HG03442 (cell line): ENCODE measurements at regions not wholly inside any gene's neighbourhood (a gene's known extent, or its start where the extent isn't known, plus 50 kb on each side); places are given as distances from the start of the nearest gene placed in this dataset.

Experiments used
- ATAC-seq: cut with Tn5 transposase; IDR thresholded peaks from one replicate; pipeline ENCODE4 v1.9.1; 2021; ENCODE audit warnings: mild to moderate bottlenecking, moderate library complexity; ENCODE audit not compliant: unreplicated experiment

DNA sequence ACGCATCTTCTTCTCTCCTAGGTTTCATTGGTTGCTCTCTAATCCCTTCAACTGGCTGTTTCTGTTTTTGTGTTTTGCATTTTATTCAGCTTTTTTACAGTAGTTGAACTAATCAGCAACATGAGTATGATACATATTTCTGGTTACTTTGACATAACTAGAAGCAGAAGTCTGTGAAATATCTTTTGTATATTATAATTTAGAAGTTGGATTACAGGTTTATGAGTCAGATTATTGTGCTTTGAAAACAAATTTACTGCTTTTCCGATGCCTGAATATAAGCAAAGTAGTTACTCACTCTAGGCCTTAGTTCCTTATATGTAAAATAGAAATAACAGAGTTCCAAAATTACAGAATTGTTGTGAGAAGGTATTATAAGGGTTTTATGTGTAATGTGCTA is 96.2 kb upstream of the MEOX2 start:
- no peak for ATAC-seq

GRCh38 chr7:15781944-15782343 is 95.5 kb upstream of the MEOX2 start:
- ATAC-seq = no peak

- ATAC-seq = no peak
Measured at GRCh38 chr7:15780271-15780670, 93.8 kb upstream of the MEOX2 start.

GRCh38 chr7:15778191-15778590 is 91.7 kb upstream of the MEOX2 start:
- ATAC-seq = no peak

DNA sequence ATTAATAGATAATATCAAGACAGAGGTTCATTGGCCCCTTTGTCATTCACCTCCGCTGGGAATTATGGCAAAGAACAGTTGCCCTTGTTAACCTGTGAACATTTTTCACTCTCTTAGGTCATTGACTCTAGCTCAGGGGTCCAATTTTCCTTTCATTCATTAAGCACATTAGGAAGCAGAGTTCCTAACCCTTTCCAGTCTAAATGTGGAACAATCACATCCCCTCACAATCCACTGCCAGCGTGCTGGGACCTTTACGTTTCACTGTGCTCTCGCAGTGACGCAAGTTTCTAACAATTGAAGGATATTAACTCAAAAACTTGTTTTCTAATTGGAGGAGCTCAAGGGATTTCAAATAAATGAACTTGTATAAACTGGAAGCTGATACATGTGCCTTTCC is 79.3 kb upstream of the MEOX2 start:
- no peak for ATAC-seq

GRCh38 chr7:15764851-15765382 is 78.4 kb upstream of the MEOX2 start:
- ATAC-seq = no peak

- ATAC-seq = no peak
Measured at GRCh38 chr7:15764010-15764409, 77.5 kb upstream of the MEOX2 start.

- ATAC-seq = no peak
Measured at GRCh38 chr7:15757041-15758000, 70.8 kb upstream of the MEOX2 start.

- no peak for ATAC-seq
Measured at GRCh38 chr7:15755061-15755460, 68.6 kb upstream of the MEOX2 start.

GRCh38 chr7:15753887-15754579 is 67.5 kb upstream of the MEOX2 start:
- no peak for ATAC-seq

DNA sequence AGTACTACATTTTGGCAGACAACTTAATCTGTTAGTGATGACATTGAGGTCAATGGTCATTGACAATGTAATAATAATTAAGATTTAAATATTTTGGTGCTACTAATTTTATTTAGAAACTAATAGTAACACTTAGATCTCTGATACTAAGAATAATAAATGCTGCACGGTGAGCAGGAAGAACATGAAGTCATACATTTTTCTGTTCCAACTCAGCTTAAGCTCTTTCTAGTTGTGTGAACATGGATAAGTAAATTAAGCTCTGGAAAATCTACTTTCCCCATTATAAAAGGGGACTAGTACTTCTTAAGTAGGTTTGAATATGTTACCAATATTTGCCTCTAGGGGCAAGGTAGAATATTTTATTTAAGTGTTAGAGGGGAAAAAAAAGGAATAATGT is 65.9 kb upstream of the MEOX2 start:
- no peak for ATAC-seq

- no peak for ATAC-seq
Measured at GRCh38 chr7:15751191-15751701, 64.8 kb upstream of the MEOX2 start.

- ATAC-seq = no peak
Measured at GRCh38 chr7:15750727-15751126, 64.2 kb upstream of the MEOX2 start.

DNA sequence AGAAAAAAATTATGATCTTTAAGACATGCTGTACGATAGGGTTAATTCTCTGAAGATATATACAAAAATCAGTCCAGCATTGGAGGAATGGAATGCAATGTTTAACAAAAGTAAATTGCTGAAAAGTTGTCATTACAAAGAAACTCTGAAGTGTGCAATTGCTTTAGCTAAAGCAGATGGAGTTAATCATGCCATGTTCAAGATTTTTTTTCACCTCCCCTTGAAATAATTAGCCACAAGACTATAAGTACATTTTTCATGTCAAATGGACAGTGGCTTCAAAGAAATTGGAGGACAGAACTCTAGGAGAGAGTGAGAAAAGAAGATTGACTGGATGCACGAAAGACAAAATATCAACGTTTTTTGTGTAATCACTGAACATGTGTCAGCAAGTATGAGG is 63.1 kb upstream of the MEOX2 start:
- no peak for ATAC-seq

GRCh38 chr7:15747712-15748111 is 61.2 kb upstream of the MEOX2 start:
- no peak for ATAC-seq

DNA sequence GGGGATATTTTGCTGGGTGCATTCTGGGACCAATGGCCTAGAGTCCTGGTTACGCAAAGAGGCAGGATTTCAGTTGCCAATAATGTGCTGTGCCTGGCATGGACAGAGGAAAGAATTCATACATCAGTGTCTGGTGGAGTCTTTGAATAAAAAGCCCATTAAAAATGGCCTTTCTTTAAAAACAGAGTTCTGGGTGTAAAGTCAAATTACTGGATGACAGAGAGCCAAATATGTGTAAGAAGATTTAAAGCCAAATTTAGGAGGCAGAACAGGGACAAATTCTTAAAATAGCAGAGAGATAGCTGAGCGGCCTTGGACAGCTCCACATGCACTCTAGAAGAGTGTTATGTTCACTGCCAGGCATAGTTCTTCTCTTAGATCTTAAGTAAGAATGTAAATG is 60.8 kb upstream of the MEOX2 start:
- no peak for ATAC-seq

DNA sequence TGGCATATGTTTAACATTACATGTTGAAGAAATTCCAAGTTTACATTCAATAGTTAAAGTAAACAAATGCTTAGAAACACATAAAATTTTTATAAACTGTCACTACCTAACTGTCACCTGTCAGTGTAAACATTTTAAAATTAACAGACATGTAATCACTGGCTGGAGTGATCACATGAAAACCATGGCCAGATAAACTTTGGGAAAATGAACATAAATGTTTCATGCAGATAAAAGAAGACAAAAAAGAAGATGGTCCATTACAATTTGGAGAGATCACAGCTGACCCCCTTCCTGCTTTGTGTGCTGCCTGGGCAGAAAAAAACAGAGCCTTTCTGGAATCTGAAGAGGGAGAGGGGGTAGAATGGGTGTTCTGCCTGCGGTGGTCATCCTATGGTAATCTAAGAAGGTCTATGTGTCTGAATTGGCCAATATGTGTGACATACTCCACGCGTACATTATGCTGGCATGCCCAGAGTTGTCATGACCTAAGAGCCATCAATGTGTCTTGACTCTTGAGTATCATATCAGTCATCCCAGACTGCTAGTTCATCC is 57.5 kb upstream of the MEOX2 start:
- ATAC-seq = no peak

GRCh38 chr7:15737601-15738000 is 51.1 kb upstream of the MEOX2 start:
- no peak for ATAC-seq
